GM18907 (cell line): ENCODE measurements at regions not wholly inside any gene's neighbourhood (a gene's known extent, or its start where the extent isn't known, plus 50 kb on each side); places are given as distances from the start of the nearest gene placed in this dataset.

ENCODE experiments used
- ATAC-seq: cut with Tn5 transposase; IDR thresholded peaks from one replicate; pipeline ENCODE4 v1.9.1; 2021; ENCODE audit warnings: mild to moderate bottlenecking, moderate library complexity; ENCODE audit not compliant: unreplicated experiment

DNA sequence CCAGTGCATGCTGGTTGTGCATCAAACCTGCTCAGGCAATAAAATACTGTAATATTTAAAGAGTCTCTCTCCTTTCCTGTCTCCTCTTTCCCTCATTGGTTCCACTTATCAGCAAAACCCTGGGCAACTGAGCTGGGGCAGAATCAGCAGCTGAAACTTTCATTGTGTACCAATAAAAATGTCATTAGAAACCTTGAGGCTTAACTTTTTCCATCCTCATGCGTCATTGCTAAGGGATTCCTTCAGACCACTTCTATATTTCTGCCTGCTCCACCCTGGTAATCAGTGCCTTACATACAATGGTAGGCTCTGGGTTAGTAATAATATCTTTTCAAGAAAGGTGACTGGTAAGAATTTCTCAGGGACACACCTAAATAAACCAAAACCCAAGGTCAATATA, 880.3 kb downstream of the RPA4 start:
- ATAC-seq = no peak

DNA sequence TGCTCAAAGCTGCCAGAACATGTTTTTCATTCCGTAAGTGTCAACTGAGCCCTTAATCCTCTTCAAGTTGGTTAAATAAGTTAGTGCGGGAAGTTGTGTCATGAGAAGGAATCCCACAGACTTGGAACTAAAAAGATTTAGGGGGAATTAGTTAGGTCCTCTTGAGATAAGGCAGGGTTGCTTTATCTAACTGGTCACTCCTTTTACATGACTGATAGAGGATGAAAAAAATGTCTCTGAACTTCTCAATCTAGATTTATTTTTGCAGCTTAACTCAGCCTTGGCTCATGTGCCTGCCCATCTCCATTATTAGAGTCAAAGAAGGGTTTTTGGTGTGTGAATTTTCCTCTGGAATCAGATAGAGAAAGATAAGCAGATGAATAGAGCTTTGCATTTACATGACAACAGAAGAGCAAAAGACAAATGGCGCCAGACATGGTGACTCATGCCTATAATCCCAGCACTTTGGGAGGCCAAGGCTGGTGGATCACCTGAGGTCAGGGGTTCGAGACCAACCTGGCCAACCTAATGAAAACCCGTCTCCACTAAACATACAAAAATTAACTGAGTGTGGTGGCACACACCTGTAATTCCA, 882.9 kb downstream of the RPA4 start:
- ATAC-seq = no peak

DNA sequence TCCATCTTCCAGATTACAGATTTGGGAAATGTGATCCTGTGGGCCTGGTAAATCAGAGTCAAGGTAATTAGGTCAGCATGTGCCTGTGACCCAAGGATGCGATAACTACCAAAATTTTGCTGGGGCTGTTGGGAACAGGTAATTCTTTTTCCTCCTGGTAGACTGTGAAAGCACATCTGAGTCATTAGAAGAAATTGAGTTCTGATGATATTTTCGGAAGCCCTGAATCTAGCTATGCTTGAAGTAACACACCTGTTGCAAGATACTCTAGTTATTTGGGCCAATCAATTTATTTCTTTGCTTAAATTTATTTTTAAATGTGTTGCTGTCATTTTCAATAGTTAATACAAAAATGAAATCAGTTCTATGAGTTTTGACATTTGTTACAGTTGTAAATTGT, 903.6 kb downstream of the RPA4 start:
- no peak for ATAC-seq

DNA sequence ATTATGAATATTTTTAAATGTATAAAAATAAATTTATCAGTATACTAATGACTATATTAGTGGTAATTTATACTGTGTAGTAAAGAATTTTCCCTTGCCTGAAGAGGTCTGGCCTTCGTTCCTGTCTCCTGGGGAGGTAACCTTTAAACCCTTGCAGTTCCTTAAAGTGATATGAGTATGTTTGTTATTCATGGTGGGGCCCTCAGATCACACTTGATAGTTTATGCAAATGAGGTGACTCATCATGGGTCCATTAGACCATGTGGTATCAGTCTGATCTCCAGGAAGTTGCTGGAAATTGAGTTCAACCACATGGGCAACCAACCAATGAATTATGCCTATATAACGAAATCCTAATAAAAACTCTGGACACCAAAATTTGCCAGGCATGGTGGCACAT, 904.1 kb downstream of the RPA4 start:
- ATAC-seq = no peak

DNA sequence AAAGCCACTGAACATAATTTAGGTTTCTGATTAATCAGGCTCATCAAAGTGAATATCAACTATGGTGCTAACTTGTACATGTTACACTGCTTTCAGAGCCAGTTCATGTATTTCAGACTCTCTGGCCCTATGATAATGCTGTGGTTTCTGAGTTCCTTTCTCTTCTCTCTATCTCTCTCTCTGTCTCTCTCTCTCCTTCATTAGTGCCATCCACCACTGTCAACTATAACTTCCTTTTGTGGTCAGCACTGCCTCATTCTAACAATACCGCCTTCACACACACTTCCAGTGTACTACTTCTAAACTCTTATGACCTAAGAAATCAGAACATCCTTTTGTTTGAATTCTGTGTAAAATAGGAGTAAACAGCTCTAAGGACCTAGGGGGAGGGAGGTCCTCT, 907.1 kb downstream of the RPA4 start:
- peak; percentile 79 for ATAC-seq

DNA sequence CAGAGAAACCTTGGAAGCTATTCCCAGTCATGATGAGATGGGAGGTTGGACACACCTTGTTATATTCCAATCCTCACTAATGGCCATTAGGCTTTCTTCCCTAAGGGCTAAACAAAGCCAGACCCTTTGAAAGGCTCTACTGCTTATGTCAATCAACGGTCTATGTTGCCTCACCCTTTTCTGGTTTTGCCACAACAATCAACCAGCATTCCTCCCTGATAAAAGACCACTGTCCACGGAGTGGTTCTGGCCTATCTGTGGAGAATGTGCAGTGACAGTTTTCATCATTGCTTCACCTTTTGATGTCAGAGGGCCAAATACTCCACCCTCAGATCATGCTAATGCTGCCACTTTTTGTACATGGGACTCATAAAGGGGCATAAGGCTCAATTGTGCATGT, 913.4 kb downstream of the RPA4 start:
- no peak for ATAC-seq

DNA sequence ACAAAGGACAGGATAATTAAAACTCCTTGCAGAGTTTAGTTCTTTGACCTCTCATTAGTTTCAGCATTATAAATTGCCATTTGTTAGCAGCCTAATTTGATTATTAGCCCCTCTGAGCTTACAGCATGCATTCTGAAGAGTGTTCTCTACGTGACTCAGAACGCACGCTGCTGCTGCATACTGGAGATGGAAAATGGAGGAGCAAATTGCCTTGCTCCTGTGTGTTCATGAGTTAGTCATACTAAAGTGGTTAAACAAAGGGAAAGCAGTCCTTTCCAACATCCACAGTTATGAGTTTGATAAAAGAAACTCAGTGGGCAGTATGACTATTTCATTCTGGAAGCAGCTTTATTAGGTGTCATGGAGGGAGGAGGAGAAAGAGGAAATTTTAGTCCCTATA, 922.5 kb downstream of the RPA4 start:
- ATAC-seq = no peak

DNA sequence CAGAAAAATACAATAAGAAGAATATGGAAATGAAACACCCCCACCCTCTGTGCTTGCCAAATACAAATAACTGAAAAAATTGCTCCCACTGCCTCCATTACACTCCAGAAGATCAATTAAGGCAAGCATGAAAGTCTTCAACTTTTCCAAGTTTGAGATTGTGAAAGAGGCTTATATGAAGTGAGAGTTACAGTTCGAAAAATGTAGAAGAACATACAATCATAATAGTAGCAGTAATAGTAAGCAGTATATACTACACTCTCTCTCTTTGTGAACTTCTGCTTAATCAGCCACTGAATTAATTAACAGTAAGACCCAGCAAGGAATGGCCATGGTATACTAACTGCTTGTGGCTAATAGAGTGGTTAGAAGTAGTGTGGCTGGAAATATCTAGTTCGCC, 923.2 kb downstream of the RPA4 start:
- no peak for ATAC-seq

DNA sequence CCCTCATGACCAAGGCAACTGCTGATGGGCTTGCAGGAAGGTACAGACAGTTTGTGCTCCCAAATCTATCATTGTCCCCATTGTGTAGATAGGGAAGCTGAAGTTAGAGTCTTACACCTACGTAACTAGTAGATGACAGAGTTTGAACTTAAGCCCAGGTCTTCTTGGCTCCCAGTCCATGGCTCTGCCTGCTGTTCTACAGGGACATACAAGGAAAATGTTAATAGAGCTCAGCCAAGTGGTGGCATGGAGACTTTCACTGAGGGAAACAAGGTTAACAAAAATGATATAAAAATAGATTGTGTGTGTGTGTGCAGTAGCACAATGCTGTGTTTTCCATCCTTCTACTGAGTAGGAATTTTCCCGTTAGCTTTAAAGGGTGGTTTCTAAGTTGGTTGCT, 936.5 kb downstream of the RPA4 start:
- no peak for ATAC-seq

DNA sequence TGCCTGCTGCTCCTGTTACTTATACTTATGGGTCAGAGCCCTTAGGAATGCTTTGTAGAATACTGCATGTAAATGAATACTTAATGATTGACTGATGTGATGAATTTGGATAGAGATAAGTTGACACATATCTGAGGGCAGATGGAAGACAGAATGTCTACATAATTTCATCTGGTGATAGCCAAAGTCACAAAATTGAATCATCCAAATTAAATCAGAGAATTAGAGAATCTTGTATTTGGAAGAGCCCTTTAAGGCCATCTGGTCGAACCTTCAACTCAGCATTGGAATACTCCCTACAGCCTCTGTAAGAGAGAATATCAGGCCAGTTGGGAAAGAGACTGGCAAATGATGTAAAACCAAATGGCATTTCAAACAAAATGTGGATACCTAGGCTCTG, 944.8 kb downstream of the RPA4 start:
- ATAC-seq = no peak

DNA sequence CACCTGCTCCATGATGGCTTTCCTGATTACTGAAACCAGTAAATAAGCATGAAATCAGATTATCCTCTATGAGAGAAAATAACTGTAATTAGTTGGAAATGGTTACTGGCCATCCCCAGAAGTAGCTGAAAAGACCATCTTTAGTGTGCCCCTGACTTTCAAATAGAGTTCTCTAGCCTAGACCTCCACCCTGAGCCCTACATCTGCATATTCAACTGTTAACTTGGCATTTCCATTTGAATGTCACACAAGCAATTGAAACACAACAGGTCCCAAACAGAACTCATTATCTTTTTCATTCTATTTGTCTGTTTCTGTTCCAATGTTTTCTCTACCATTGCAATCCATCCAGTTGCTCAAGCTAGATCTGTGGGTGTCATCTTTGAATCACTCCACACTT, 952.3 kb downstream of the RPA4 start:
- no peak for ATAC-seq

DNA sequence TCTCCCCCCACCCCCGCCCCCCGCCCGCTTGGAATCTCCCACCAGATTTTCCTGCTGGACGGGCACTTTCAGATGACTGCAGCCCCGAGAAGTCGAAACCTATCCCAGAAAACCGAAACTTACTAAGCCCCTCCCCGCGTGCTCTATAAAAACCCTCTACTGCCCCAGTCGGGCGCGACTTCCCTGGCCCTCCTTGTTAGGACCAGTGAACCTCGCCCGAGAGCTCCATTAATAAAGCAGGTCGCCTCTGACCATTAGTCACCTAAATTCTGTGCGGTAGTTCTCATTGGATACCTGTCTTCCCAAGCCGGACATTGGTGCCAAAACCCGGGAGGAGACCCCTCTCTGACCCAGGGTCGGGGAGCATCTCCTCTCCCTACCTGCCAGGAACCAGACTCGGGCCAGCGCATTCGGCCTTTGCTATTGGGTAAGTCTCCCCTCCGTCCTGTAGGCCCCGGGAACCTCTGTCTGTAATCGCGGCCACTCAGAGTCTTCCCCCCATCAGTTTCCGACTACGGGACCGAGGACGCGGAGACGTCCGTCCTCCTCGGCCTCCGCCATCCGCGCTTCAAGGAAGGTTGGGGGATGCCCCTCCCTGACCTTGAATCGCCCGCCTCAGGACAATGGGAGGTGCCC, 958.0 kb downstream of the RPA4 start:
- no peak for ATAC-seq

DNA sequence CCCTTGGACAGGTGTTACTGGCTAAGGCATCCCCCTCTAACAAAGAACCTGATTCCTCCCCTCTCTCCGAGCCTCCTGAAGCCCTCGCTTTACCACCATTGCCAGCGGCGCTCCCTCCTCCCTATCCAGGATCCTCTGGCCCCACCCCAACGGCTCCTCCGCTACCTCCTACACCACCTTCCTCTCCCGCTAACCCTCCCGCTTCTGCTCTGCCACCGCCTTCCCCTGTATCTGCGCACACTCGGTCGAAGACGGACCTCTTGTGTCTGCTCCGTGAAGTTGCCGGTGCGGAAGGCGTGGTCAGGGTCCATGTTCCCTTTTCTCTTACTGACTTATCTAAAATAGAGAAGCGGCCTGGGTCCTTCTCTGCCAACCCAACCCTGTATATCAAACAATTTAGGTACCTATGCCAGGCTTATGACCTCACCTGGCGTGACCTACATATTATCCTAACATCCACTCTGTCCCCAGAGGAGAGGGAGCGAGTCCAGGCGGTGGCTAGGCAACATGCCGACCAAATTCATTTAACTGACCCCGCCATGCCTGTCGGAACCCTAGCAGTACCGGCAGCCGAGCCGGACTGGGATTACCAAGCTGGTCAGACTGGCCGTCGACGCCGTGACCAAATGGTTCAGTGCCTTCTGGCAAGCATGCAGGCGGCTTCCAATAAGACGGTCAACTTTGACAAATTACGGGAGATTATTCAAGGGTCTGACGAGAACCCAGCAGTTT, 958.9 kb downstream of the RPA4 start:
- no peak for ATAC-seq

DNA sequence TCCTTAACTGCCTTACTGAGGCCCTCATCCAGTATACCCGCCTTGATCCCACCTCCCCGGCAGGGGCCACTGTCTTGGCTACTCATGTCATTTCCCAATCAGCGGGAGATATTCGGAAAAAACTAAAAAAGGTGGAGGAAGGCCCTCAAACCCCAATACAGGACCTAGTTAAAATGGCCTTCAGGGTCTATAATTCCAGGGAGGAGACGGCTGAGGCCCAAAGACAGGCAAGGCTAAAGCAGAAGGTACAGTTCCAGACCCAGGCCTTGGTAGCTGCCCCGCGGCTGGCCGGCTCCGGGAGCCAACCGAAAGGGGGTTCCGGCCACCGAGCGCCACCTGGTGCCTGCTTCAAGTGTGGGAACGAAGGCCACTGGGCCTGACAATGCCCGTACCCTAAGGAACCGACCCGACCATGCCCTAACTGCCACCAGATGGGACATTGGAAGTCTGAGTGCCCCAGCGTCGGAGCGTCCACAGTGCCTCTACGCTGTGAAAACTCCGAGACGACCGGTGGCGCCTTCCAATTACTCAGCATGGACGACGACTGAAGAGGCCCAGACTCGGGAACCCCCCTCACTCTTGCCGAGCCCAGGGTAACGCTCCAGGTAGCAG, 959.6 kb downstream of the RPA4 start:
- no peak for ATAC-seq

DNA sequence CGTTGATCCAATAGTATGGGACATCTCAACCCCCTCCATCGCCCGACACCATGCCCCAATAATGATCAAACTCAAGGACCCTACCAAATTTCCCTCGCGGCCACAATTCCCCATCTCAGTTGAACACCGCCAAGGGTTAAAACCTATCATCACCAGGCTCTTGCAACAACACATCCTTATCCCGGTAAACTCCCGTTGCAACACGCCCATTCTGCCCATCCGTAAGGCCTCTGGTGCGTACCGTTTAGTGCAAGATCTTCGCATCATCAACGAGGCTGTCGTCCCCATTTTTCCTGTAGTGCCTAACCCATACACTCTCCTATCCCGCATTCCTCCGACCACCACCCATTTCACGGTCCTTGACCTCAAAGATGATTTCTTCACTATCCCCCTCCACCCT, 960.5 kb downstream of the RPA4 start:
- ATAC-seq = no peak

DNA sequence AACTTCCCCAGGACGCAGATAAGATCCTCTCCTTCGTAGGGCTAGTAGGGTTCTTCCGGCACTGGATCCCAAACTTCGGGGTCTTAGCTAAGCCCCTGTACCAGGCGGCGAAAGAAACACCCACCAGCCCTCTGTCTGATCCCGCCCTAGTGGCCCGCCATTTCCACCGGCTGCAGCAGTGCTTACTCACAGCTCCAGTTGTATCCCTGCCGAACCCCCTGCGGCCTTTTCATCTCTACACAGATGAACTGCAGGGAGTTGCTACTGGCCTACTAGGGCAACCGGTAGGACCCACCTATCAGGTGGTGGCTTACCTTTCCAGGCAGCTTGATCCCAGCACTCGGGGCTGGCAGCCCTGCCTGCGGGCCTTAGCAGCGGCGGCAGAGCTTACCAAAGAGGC, 961.2 kb downstream of the RPA4 start:
- no peak for ATAC-seq

DNA sequence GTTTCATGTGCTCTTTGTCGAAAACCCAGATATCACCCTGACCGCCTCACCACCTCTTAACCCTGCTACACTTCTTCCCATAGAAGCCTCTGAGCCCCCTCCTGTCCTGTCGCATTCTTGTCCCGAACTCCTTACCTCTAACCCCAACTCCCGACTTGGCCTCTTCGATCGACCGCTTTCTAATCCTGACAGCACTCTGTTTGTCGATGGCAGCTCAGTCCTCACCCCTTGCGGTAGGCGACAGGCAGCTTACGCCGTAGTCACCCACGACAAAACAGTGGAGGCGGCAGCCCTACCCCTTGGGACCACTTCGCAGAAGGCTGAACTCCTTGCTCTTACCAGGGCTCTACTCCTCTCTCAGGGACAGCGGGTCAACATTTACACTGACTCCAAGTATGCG, 961.7 kb downstream of the RPA4 start:
- ATAC-seq = no peak

DNA sequence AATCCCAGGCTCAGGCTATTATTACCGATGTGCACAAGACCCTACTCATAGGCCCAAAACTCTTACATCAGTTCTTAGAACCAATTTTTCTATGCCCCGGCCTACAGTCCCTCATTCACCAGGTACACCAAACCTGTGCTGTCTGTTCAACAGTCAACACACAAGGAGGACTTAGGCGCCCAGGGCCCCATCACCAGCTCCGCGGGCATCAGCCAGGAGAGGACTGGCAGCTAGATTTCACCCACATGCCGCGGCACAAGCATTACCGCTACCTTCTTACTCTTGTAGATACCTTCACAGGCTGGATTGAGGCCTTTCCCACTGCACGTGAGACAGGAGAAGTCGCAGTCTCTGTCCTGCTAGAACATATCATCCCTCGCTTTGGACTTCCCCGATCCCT, 962.5 kb downstream of the RPA4 start:
- no peak for ATAC-seq

DNA sequence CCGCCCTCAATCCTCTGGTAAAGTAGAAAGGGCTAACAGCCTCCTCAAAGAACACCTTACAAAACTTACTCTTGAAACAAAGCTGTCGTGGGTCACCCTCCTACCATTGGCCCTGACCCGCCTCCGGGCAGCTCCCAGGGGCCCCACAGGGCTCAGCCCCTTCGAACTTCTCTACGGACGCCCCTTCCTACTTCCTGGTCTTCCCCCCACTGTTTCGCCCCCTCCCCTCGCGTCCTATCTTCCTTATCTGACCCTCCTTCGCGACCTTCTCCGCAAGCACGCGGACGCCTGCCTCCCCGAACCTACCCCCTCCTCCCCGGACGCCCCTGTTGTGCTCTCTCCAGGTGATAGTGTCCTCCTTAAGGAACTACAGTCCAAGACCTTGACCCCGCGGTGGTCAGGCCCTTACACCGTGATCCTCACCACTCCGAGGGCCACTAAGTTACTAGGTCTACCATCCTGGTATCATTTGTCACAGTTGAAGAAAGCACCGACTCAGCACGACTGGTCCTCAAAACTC, 963.1 kb downstream of the RPA4 start:
- ATAC-seq = no peak

DNA sequence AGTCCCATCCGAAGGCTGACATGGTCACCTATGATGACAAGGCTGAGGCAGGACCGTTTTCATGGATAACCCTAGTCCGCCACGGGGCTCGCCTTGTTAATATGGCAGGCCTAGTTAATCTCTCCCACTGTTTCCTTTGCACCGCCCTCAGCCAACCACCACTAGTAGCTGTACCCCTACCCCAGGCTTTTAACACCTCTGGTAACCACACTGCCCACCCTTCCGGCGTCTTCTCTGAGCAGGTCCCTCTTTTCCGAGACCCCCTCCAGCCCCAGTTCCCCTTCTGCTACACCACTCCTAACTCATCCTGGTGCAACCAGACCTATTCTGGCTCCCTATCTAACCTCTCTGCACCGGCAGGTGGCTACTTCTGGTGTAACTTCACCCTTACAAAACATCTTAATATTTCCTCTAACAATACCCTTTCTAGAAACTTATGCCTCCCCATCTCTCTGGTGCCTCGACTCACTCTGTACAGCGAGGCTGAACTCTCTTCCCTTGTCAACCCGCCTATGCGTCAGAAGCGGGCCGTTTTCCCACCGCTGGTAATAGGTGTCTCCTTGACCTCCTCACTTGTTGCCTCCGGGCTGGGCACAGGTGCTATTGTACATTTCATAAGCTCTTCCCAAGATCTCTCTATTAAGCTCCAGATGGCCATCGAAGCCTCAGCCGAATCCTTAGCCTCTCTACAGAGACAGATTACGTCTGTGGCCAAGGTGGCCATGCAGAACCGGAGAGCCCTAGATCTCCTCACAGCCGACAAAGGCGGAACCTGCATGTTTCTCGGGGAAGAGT, 964.4 kb downstream of the RPA4 start:
- ATAC-seq = no peak

DNA sequence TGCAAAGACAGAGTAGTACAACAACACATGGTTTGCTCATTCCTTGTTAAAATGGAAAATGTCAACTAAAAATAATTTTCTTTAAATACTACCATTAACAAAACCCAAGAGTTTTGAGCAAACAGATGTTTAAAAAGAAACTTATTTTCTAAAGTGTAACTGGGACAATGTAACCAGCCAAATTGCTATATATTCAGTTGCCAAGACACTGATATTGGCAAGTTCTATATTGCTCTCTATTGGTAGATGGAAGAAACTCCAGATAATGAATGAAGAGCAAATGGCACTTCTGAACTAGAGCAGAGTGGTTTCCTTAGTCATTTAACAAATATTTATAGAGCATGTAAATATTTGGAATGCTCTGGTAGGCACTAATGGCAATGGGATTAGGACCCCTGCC, 966.2 kb downstream of the RPA4 start:
- no peak for ATAC-seq
